H1 (cell line): ENCODE measurements at regions not wholly inside any gene's neighbourhood (a gene's known extent, or its start where the extent isn't known, plus 50 kb on each side); places are given as distances from the start of the nearest gene placed in this dataset.

ENCODE experiments used
- EZH2 ChIP-seq: fragments of 200-600 bp; sonication (generic); IDR thresholded peaks from 2 replicates; pipeline ENCODE4 v1.7.1; 2012; ENCODE audit warnings: low read depth, mild to moderate bottlenecking, moderate library complexity, low read length, inconsistent platforms; ENCODE audit not compliant: severe bottlenecking
- RXRA ChIP-seq: IDR thresholded peaks from 2 replicates; pipeline ENCODE4 v1.6.1; 2011; ENCODE audit warnings: low read depth, mild to moderate bottlenecking, low read length, moderate library complexity; ENCODE audit not compliant: insufficient read depth
- USF2 ChIP-seq: IDR thresholded peaks from 2 replicates; pipeline ENCODE4 v1.6.1; 2011; ENCODE audit warnings: low read length, improper control_type of control experiment
- ZNF274 ChIP-seq: IDR thresholded peaks from 2 replicates; pipeline ENCODE4 v1.7.0; 2012; ENCODE audit warnings: low read length, borderline replicate concordance; ENCODE audit errors: extremely low read depth
- TF ChIP-seq, protein P1 (sequence below): IDR thresholded peaks from 2 replicates; pipeline ENCODE4 v1.6.1; 2012; ENCODE audit warnings: low read length, inconsistent platforms
- TF ChIP-seq, protein P2 (sequence below): IDR thresholded peaks from 2 replicates; pipeline ENCODE4 v1.6.1; 2012; ENCODE audit warnings: inconsistent platforms

- TF ChIP-seq ZNF274 (no peak), RXRA (no peak), EZH2 (no peak), USF2 (no peak)
- TF ChIP-seq, protein P1, sequence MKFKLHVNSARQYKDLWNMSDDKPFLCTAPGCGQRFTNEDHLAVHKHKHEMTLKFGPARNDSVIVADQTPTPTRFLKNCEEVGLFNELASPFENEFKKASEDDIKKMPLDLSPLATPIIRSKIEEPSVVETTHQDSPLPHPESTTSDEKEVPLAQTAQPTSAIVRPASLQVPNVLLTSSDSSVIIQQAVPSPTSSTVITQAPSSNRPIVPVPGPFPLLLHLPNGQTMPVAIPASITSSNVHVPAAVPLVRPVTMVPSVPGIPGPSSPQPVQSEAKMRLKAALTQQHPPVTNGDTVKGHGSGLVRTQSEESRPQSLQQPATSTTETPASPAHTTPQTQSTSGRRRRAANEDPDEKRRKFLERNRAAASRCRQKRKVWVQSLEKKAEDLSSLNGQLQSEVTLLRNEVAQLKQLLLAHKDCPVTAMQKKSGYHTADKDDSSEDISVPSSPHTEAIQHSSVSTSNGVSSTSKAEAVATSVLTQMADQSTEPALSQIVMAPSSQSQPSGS, result no peak
- TF ChIP-seq, protein P2, sequence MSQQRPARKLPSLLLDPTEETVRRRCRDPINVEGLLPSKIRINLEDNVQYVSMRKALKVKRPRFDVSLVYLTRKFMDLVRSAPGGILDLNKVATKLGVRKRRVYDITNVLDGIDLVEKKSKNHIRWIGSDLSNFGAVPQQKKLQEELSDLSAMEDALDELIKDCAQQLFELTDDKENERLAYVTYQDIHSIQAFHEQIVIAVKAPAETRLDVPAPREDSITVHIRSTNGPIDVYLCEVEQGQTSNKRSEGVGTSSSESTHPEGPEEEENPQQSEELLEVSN, result no peak
Observed at GRCh38 chr4:27714073-27714472, 853.4 kb downstream of the STIM2 start (continued).
